ENCODE measurements at regions not wholly inside any gene's neighbourhood (a gene's known extent, or its start where the extent isn't known, plus 50 kb on each side); places are given as distances from the start of the nearest gene placed in this dataset.

DNA sequence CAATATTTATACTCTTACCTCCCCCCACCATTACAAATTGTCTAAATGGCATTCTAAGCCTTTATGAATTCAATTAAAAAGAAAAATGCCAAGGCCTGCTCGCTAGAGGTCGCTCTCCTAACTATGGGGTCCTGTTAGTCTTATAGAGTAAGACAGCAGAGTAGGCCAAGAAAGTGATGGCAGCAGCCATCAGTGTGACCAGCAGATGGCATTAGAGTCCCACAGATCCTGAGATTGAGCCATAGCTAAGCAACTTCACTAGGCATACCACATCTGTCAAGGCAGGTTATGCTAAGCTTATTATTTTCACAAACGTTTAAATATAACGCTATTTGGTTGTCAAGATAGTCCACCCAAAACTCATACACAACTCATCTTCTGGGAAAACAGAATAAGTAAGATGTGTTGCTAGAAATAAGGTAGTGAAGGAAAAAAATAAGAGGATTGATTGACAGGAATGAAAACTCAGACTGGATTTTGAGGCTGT lies 57.6 kb upstream of the SCAF8 start:
- peak; percentile 67 to 76 (median 74) for DNase-seq
- Histone ChIP-seq H3K9me3 (ENCODE audit: control insufficient read depth, low read length) (no peaks in the 10 kb centered on the region), H3K27ac (ENCODE audit: insufficient read depth, low read length, poor library complexity, severe bottlenecking) (no peak overlapping the region), H3K36me3 (ENCODE audit: control insufficient read depth, insufficient read depth, low read length) (no peaks in the 10 kb centered on the region), H3K4me1 (ENCODE audit: control insufficient read depth, insufficient read depth, low read length, poor library complexity, severe bottlenecking) (no peaks in the 10 kb centered on the region), H3K27me3 (replicated peaks; ENCODE audit: control insufficient read depth, insufficient read depth, low read length, poor library complexity, severe bottlenecking) (no peaks in the 10 kb centered on the region), H3K4me3 (ENCODE audit: insufficient read depth, low read depth, low read length, poor library complexity, severe bottlenecking) (no peak overlapping the region)

DNA sequence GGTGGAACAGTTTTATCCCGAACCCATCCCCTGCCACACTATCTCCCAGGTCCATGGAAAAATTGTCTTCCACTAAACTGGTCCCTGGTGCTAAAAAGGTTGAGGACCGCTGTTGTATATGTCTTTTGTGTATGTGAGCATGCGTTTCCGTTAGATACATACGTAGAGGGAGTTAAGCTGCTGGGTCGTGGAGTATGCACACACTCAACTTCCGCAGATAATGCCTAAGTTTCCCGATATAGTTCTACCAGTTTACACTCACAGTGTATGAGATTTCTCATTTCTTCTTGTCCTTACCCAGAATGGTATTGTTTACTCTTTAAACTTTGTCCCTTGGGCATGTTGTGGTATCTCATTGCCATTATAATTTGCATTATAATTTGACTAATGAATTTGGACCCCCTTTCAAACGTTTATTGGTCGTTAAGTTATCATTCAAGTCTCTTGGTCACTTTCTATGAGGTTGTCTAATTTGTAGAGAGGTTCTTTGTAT lies 50.5 kb upstream of the SCAF8 start:
- Histone ChIP-seq H3K9me3 (ENCODE audit: control insufficient read depth, low read length) (no peaks in the 10 kb centered on the region), H3K27me3 (replicated peaks; ENCODE audit: control insufficient read depth, insufficient read depth, low read length, poor library complexity, severe bottlenecking) (no peaks in the 10 kb centered on the region), H3K36me3 (ENCODE audit: control insufficient read depth, insufficient read depth, low read length) (no peaks in the 10 kb centered on the region), H3K4me1 (ENCODE audit: control insufficient read depth, insufficient read depth, low read length, poor library complexity, severe bottlenecking) (no peaks in the 10 kb centered on the region), H3K27ac (ENCODE audit: insufficient read depth, low read length, poor library complexity, severe bottlenecking) (no peak overlapping the region), H3K4me3 (ENCODE audit: insufficient read depth, low read depth, low read length, poor library complexity, severe bottlenecking) (no peak overlapping the region)
- no peak for DNase-seq

Measured in effector memory CD4-positive, alpha-beta T cell (primary cell).